ENCODE measurements at regions not wholly inside any gene's neighbourhood (a gene's known extent, or its start where the extent isn't known, plus 50 kb on each side); places are given as distances from the start of the nearest gene placed in this dataset.

GRCh38 chr5:163826201-163826600 lies 320.8 kb downstream of the MAT2B start:
- H3K36me3 ChIP-seq (ENCODE audit: control insufficient read depth in 2 of 2, extremely low read depth in 1 of 2, insufficient read depth in 2 of 2, low read length in 2 of 2) = no peaks in the 10 kb centered on the region
- no peaks in the 10 kb centered on the region for H3K79me2 ChIP-seq (ENCODE audit: control insufficient read depth, insufficient read depth, low read length)
- dilution Hi-C loops (cut with MboI; ENCODE audit: extremely low pct_ligation_motif_present, low sequenced_read_pairs) (no loop called here), intact Hi-C loops (cut with micrococcal nuclease) (no loop called here)
- H3K27me3 ChIP-seq (ENCODE audit: control insufficient read depth in 2 of 2, insufficient read depth in 2 of 2, low read length in 2 of 2) = no peaks in the 10 kb centered on the region
- no peak overlapping the region for H3K4me2 ChIP-seq (ENCODE audit: insufficient read depth, low read length)
- H4K20me1 ChIP-seq (replicated peaks; ENCODE audit: control insufficient read depth, extremely low read depth, insufficient read depth, low read length) = no peaks in the 10 kb centered on the region
- BruUV-seq (replicated peaks) = no TSS peak
- ChIA-PET POLR2A (no interaction called here), CTCF (no interaction called here)
- no peaks in the 10 kb centered on the region for H3K9me1 ChIP-seq (replicated peaks; ENCODE audit: control insufficient read depth, extremely low read depth, insufficient read depth, low read length)
- no peaks in the 10 kb centered on the region for H3K4me1 ChIP-seq (ENCODE audit: control insufficient read depth, extremely low read depth, insufficient read depth, low read length)
- no peak for FAIRE-seq
- H2AFZ ChIP-seq (ENCODE audit: low read depth, low read length) = no peak overlapping the region
- no peaks in the 10 kb centered on the region for H3K9me3 ChIP-seq (replicated peaks; ENCODE audit: control insufficient read depth, insufficient read depth, low read length)
- TF ChIP-seq MAX (IDR thresholded peaks at IDR 0.05; ENCODE audit: insufficient read depth, insufficient read length) = no peak
- no peak for TF ChIP-seq POLR2A (IDR thresholded peaks at IDR 0.05; ENCODE audit: low read depth, low read length)
- TF ChIP-seq JUN (IDR thresholded peaks at IDR 0.05; ENCODE audit: borderline replicate concordance, insufficient read depth, insufficient read length, low read depth) = no peak
- TF ChIP-seq POLR2AphosphoS5 (IDR thresholded peaks at IDR 0.05; ENCODE audit: insufficient read depth, low read depth, low read length) = no peak
- H3K27ac ChIP-seq (ENCODE audit: insufficient read depth, low read depth, low read length) = no peak overlapping the region
- H3K9ac ChIP-seq (replicated peaks; ENCODE audit: extremely low read depth, insufficient read depth, low read length) = no peak overlapping the region
- H3K4me3 ChIP-seq (replicated peaks in 1 of 3; ENCODE audit: insufficient read depth in 1 of 3, low read depth in 1 of 3, low read length in 3 of 3) = no peak overlapping the region
- no peak for DNase-seq (ENCODE audit: low read depth, low spot score)

DNA sequence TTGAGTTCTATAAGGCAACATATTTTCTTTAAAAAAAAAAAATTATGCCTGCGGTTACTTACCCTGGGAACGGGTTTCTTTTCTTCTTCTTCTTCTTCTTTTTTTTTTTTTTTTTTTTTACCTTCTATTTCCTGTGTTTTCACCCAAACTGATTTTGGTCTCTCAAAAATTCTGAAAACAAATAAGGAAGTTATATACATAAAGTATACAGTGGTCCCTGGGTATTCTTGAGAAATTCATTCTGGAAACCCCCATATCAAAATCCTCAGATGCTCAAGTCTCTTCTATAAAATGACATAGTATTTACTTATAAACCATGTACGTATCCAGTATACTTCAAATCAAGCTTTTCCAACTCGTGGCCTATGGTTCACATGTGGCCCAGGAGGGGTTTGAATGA lies 326.7 kb downstream of the MAT2B start:
- intact Hi-C loops (cut with micrococcal nuclease) = no loop called here
- dilution Hi-C loops (cut with MboI; ENCODE audit: extremely low pct_ligation_motif_present, low sequenced_read_pairs) = no loop called here
- Histone ChIP-seq H3K36me3 (ENCODE audit: control insufficient read depth in 2 of 2, extremely low read depth in 1 of 2, insufficient read depth in 2 of 2, low read length in 2 of 2) (no peaks in the 10 kb centered on the region), H3K27me3 (ENCODE audit: control insufficient read depth in 2 of 2, insufficient read depth in 2 of 2, low read length in 2 of 2) (no peaks in the 10 kb centered on the region), H3K27ac (ENCODE audit: insufficient read depth, low read depth, low read length) (no peak overlapping the region), H3K4me1 (ENCODE audit: control insufficient read depth, extremely low read depth, insufficient read depth, low read length) (no peaks in the 10 kb centered on the region), H3K9me3 (replicated peaks; ENCODE audit: control insufficient read depth, insufficient read depth, low read length) (no peaks in the 10 kb centered on the region), H2AFZ (ENCODE audit: low read depth, low read length) (no peak overlapping the region), H3K9ac (replicated peaks; ENCODE audit: extremely low read depth, insufficient read depth, low read length) (no peak overlapping the region), H4K20me1 (replicated peaks; ENCODE audit: control insufficient read depth, extremely low read depth, insufficient read depth, low read length) (no peaks in the 10 kb centered on the region), H3K4me3 (replicated peaks in 1 of 3; ENCODE audit: insufficient read depth in 1 of 3, low read depth in 1 of 3, low read length in 3 of 3) (no peak overlapping the region), H3K9me1 (replicated peaks; ENCODE audit: control insufficient read depth, extremely low read depth, insufficient read depth, low read length) (no peaks in the 10 kb centered on the region), H3K79me2 (ENCODE audit: control insufficient read depth, insufficient read depth, low read length) (no peaks in the 10 kb centered on the region), H3K4me2 (ENCODE audit: insufficient read depth, low read length) (no peak overlapping the region)
- ChIA-PET POLR2A (no interaction called here), CTCF (no interaction called here)
- no peak for TF ChIP-seq GATA2 (IDR thresholded peaks at IDR 0.05; ENCODE audit: insufficient read depth, insufficient read length, low read depth, low read length)
- no peak for TF ChIP-seq MAX (IDR thresholded peaks at IDR 0.05; ENCODE audit: insufficient read depth, insufficient read length)
- no peak for TF ChIP-seq JUN (IDR thresholded peaks at IDR 0.05; ENCODE audit: borderline replicate concordance, insufficient read depth, insufficient read length, low read depth)
- TF ChIP-seq, protein P1, sequence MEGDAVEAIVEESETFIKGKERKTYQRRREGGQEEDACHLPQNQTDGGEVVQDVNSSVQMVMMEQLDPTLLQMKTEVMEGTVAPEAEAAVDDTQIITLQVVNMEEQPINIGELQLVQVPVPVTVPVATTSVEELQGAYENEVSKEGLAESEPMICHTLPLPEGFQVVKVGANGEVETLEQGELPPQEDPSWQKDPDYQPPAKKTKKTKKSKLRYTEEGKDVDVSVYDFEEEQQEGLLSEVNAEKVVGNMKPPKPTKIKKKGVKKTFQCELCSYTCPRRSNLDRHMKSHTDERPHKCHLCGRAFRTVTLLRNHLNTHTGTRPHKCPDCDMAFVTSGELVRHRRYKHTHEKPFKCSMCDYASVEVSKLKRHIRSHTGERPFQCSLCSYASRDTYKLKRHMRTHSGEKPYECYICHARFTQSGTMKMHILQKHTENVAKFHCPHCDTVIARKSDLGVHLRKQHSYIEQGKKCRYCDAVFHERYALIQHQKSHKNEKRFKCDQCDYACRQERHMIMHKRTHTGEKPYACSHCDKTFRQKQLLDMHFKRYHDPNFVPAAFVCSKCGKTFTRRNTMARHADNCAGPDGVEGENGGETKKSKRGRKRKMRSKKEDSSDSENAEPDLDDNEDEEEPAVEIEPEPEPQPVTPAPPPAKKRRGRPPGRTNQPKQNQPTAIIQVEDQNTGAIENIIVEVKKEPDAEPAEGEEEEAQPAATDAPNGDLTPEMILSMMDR (IDR thresholded peaks at IDR 0.05; ENCODE audit: extremely low read depth in 1 of 2, insufficient read depth in 1 of 2, low read depth in 1 of 2, low read length in 2 of 2) = no peak
- TF ChIP-seq MYC (IDR thresholded peaks at IDR 0.05; ENCODE audit: low read depth, low read length) = no peak
- no peak for TF ChIP-seq EZH2 (IDR thresholded peaks at IDR 0.05; ENCODE audit: borderline replicate concordance, low read depth, low read length, severe bottlenecking)
- no peak for TF ChIP-seq POLR2AphosphoS5 (IDR thresholded peaks at IDR 0.05; ENCODE audit: insufficient read depth, low read depth, low read length)
- TF ChIP-seq POLR2A (IDR thresholded peaks at IDR 0.05; ENCODE audit: low read depth, low read length) = no peak
- no peak for TF ChIP-seq FOS (IDR thresholded peaks at IDR 0.05; ENCODE audit: borderline replicate concordance, insufficient read depth, low read length)
- DNase-seq (ENCODE audit: low read depth, low spot score) (no peak), FAIRE-seq (no peak)
- BruUV-seq (replicated peaks) = no TSS peak

Data from endothelial cell of umbilical vein (primary cell).